Liver (tissue), 8 donors: ENCODE measurements at regions not wholly inside any gene's neighbourhood (a gene's known extent, or its start where the extent isn't known, plus 50 kb on each side); places are given as distances from the start of the nearest gene placed in this dataset.

Experiments
- DNase-seq: peaks from one replicate; pipeline ENCODE4 v3.0.0-alpha.2; 2017; ENCODE audit warnings: low spot score
- H3K27ac ChIP-seq, 2 donors: one replicate each; pipeline ENCODE4 v1.7.0; 2013; ENCODE audit warnings: inconsistent platforms in 2 of 2, low read length in 2 of 2, control low read depth in 1 of 2, low read depth in 1 of 2, mild to moderate bottlenecking in 1 of 2
- H3K27me3 ChIP-seq, 4 donors: one replicate each; pipeline versions ENCODE4 v1.6.1 to v1.7.0; 2013; ENCODE audit warnings: low read length in 3 of 4, inconsistent platforms in 1 of 4, mild to moderate bottlenecking in 1 of 4, moderate library complexity in 1 of 4; ENCODE audit not compliant: control insufficient read depth in 4 of 4, insufficient read depth in 4 of 4
- H3K36me3 ChIP-seq, 4 donors: one replicate each; pipeline versions ENCODE4 v1.6.1 to v1.7.0; 2013; ENCODE audit warnings: low read length in 3 of 4, mild to moderate bottlenecking in 3 of 4, low read depth in 1 of 4, moderate library complexity in 1 of 4; ENCODE audit not compliant: control insufficient read depth in 4 of 4, insufficient read depth in 3 of 4
- H3K4me1 ChIP-seq, 4 donors: one replicate each; pipeline versions ENCODE4 v1.6.1 to v1.7.0; 2013; ENCODE audit warnings: low read length in 3 of 4, mild to moderate bottlenecking in 3 of 4, moderate library complexity in 1 of 4; ENCODE audit not compliant: control insufficient read depth in 4 of 4, insufficient read depth in 4 of 4
- H3K4me3 ChIP-seq, 3 donors: one replicate each; pipeline versions ENCODE4 v1.6.1 to v1.7.0; 2013; ENCODE audit warnings: low read length in 3 of 3, control low read depth in 1 of 3, low read depth in 1 of 3, mild to moderate bottlenecking in 1 of 3
- H3K9ac ChIP-seq, 2 donors: one replicate each; pipeline ENCODE4 v1.7.0; 2013; ENCODE audit warnings: low read length in 2 of 2, mild to moderate bottlenecking in 2 of 2, moderate library complexity in 2 of 2, control low read depth in 1 of 2, low read depth in 1 of 2
- H3K9me3 ChIP-seq, 4 donors: one replicate each; pipeline versions ENCODE4 v1.6.1 to v1.7.0; 2013; ENCODE audit warnings: low read length in 3 of 4; ENCODE audit not compliant: control insufficient read depth in 4 of 4
- ATF3 ChIP-seq: IDR thresholded peaks from 2 replicates; pipeline ENCODE4 v1.6.1; 2016; ENCODE audit warnings: antibody characterized with exemption
- CTCF ChIP-seq: fragments of 150-350 bp; IDR thresholded peaks from 2 replicates; pipeline ENCODE4 v1.5.1; 2017; ENCODE audit warnings: improper control_type of control experiment, low read depth, low read length; ENCODE audit not compliant: missing input control
- FOXA1 ChIP-seq: IDR thresholded peaks from 2 replicates; pipeline ENCODE4 v1.6.1; 2016; ENCODE audit warnings: antibody characterized with exemption
- FOXA2 ChIP-seq: IDR thresholded peaks from 2 replicates; pipeline ENCODE4 v1.6.1; 2016; ENCODE audit warnings: antibody characterized with exemption
- GABPA ChIP-seq, 2 donors: IDR thresholded peaks in 1 of 2; conservative IDR thresholded peaks in 1 of 2; 2 replicates each; pipeline ENCODE4 v1.6.1; 2016; ENCODE audit warnings: antibody characterized with exemption in 2 of 2, mild to moderate bottlenecking in 1 of 2, moderate library complexity in 1 of 2
- HNF4A ChIP-seq, 2 donors: conservative IDR thresholded peaks; 2 replicates each; pipeline ENCODE4 v1.6.1; 2016; ENCODE audit warnings: antibody characterized with exemption in 2 of 2, mild to moderate bottlenecking in 2 of 2
- HNF4G ChIP-seq: IDR thresholded peaks from 2 replicates; pipeline ENCODE4 v1.6.1; 2016; ENCODE audit warnings: antibody characterized with exemption
- JUND ChIP-seq, 2 donors: IDR thresholded peaks; 2 replicates each; pipeline ENCODE4 v1.6.1; 2016; ENCODE audit warnings: antibody characterized with exemption in 2 of 2
- MAX ChIP-seq: IDR thresholded peaks from 2 replicates; pipeline ENCODE4 v1.6.1; 2016; ENCODE audit warnings: antibody characterized with exemption
- RAD21 ChIP-seq, 2 donors: IDR thresholded peaks; 2 replicates each; pipeline ENCODE4 v1.6.1; 2016; ENCODE audit warnings: antibody characterized with exemption in 2 of 2, mild to moderate bottlenecking in 2 of 2
- RXRA ChIP-seq, 2 donors: IDR thresholded peaks; 2 replicates each; pipeline ENCODE4 v1.6.1; 2017 to 2018; ENCODE audit warnings: antibody characterized with exemption in 2 of 2, mild to moderate bottlenecking in 1 of 2
- SP1 ChIP-seq: IDR thresholded peaks from 2 replicates; pipeline ENCODE4 v1.6.1; 2018; ENCODE audit warnings: antibody characterized with exemption, mild to moderate bottlenecking
- TAF1 ChIP-seq: conservative IDR thresholded peaks from 2 replicates; pipeline ENCODE4 v1.6.1; 2016; ENCODE audit warnings: antibody characterized with exemption, mild to moderate bottlenecking
- YY1 ChIP-seq: IDR thresholded peaks from 2 replicates; pipeline ENCODE4 v1.6.1; 2016; ENCODE audit warnings: antibody characterized with exemption, mild to moderate bottlenecking
- ZBTB33 ChIP-seq: IDR thresholded peaks from 2 replicates; pipeline ENCODE4 v1.6.1; 2016; ENCODE audit warnings: antibody characterized with exemption
- WGBS: extraction: QIAGEN DNeasy Blood & Tissue Kit; methylation state at CpG from one replicate; pipeline ENCODE4 v1.1.7; 2013; 5-methylcytosine and 5-hydroxymethylcytosine counted together
- donor health status: healthy.
- donor health status: healthy.
- donor health status: healthy.
- donor health status: healthy.
- donor health status: healthy.

GRCh38 chr11:37298173-37298572 lies 700.1 kb upstream of the RAG2 start:
- Histone ChIP-seq H3K27me3 (no peaks in the 10 kb centered on the region), H3K27ac (no peak overlapping the region), H3K9me3 (no peaks in the 10 kb centered on the region), H3K9ac (no peak overlapping the region), H3K4me1 (no peaks in the 10 kb centered on the region), H3K4me3 (no peak overlapping the region), H3K36me3 (no peaks in the 10 kb centered on the region)
- 58% methylated on average over 2 of the region's 2 CpGs for WGBS
- no peak for DNase-seq
- no peak for TF ChIP-seq ATF3
- no peak for TF ChIP-seq GABPA (IDR thresholded peaks at IDR 0.05 in 1 of 2, conservative IDR thresholded peaks at IDR 0.05 in 1 of 2)

- H3K4me1 ChIP-seq: no peaks in the 10 kb centered on the region
- H3K9ac ChIP-seq: no peak overlapping the region
- H3K9me3 ChIP-seq: no peaks in the 10 kb centered on the region
- WGBS: 71% methylated on average over 3 of the region's 3 CpGs
- TF ChIP-seq MAX (no peak), HNF4A (conservative IDR thresholded peaks at IDR 0.05) (no peak), RXRA (IDR thresholded peaks at IDR 0.05) (no peak)
- no peak for DNase-seq
- H3K27me3 ChIP-seq: no peaks in the 10 kb centered on the region
- H3K36me3 ChIP-seq: no peaks in the 10 kb centered on the region
- no peak overlapping the region for H3K27ac ChIP-seq
- no peak overlapping the region for H3K4me3 ChIP-seq
These were observed 688.9 kb upstream of the RAG2 start for GRCh38 chr11:37286890-37287289.

- no peak overlapping the region for H3K4me3 ChIP-seq
- H3K4me1 ChIP-seq: no peaks in the 10 kb centered on the region
- DNase-seq: no peak
- H3K36me3 ChIP-seq: no peaks in the 10 kb centered on the region
- no peak overlapping the region for H3K9ac ChIP-seq
- no peaks in the 10 kb centered on the region for H3K9me3 ChIP-seq
- H3K27ac ChIP-seq: no peak overlapping the region
- TF ChIP-seq FOXA2 (no peak), HNF4G (no peak), SP1 (no peak), FOXA1 (no peak), JUND (IDR thresholded peaks at IDR 0.05) (no peak), ATF3 (no peak)
- no peaks in the 10 kb centered on the region for H3K27me3 ChIP-seq
These were observed 684.3 kb upstream of the RAG2 start for GRCh38 chr11:37282367-37282766.

GRCh38 chr11:37280200-37280599 lies 682.2 kb upstream of the RAG2 start:
- no peak overlapping the region for H3K9ac ChIP-seq
- no peak for DNase-seq
- no peak overlapping the region for H3K4me3 ChIP-seq
- H3K36me3 ChIP-seq: no peaks in the 10 kb centered on the region
- H3K27ac ChIP-seq: no peak overlapping the region
- H3K9me3 ChIP-seq: no peaks in the 10 kb centered on the region
- no peak for TF ChIP-seq YY1
- TF ChIP-seq JUND (IDR thresholded peaks at IDR 0.05): no peak
- no peak for TF ChIP-seq CTCF
- TF ChIP-seq TAF1: no peak
- TF ChIP-seq ZBTB33: no peak
- no peak for TF ChIP-seq RXRA (IDR thresholded peaks at IDR 0.05)
- no peak for TF ChIP-seq SP1
- no peak for TF ChIP-seq RAD21 (IDR thresholded peaks at IDR 0.05)
- TF ChIP-seq GABPA (IDR thresholded peaks at IDR 0.05 in 1 of 2, conservative IDR thresholded peaks at IDR 0.05 in 1 of 2): no peak
- WGBS: 85% methylated on average over 2 of the region's 2 CpGs
- H3K4me1 ChIP-seq: no peaks in the 10 kb centered on the region
- H3K27me3 ChIP-seq: no peaks in the 10 kb centered on the region
